GM12878 (cell line): ENCODE measurements at regions not wholly inside any gene's neighbourhood (a gene's known extent, or its start where the extent isn't known, plus 50 kb on each side); places are given as distances from the start of the nearest gene placed in this dataset.

ENCODE experiments used
- ATAC-seq: fragments of 200-7000 bp; cut with Tn5 transposase; 3 replicates; pipeline ENCODE4 v1.9.1; 2020; ENCODE audit warnings: mild to moderate bottlenecking, moderate library complexity
- BruUV-seq: library from RNA; stranded (reverse); fragments of 400-500 nt; replicated peaks from 2 replicates; lab custom pipeline; 2021; lab: Mats Ljungman, UMichigan
- CTCF ChIA-PET: fragments of 300-600 bp; sonication (Branson Sonifier 250); formaldehyde crosslinking; extraction: SDS; loops from one replicate; lab custom pipeline; 2021; ENCODE audit warnings: inconsistent platforms; lab: Yijun Ruan, JAX
- POLR2A ChIA-PET: fragments of 350-600 bp; formaldehyde crosslinking; extraction: SDS; loops from one replicate; lab custom pipeline; 2021; ENCODE audit warnings: inconsistent platforms; lab: Charles Lee
- RAD21 ChIA-PET: fragments of 300-600 bp; sonication (Branson Sonifier 250); formaldehyde crosslinking; loops from one replicate; lab custom pipeline; 2023; ENCODE audit warnings: antibody characterized with exemption; ENCODE audit not compliant: unreplicated experiment; lab: Charles Lee
- SMC1A ChIA-PET: fragments of 300-600 bp; sonication (Branson Sonifier 250); formaldehyde crosslinking; loops from one replicate; lab custom pipeline; 2023; ENCODE audit not compliant: unreplicated experiment, uncharacterized antibody; lab: Charles Lee
- DNase-seq: peaks from one replicate; pipeline ENCODE4 v3.0.0-alpha.2; 2011; ENCODE audit warnings: low read depth, low spot score
- FAIRE-seq: peaks from 3 replicates; lab custom pipeline; 2011; peaks lifted over from hg19 to GRCh38; lab: Jason Lieb, UNC
- H2AFZ ChIP-seq: 2 replicates; pipeline ENCODE4 v1.6.0; 2011; ENCODE audit warnings: low read depth, low read length, control low read depth; ENCODE audit not compliant: control insufficient read depth
- H3K27ac ChIP-seq: 2 replicates; pipeline ENCODE4 v1.5.1; 2011; ENCODE audit warnings: control low read depth; ENCODE audit not compliant: control insufficient read depth, insufficient read depth
- H3K27me3 ChIP-seq, 2 experiments: replicated peaks in 1 of 2; 2 replicates each; pipeline versions ENCODE4 v1.6.0 to v1.6.1; 2011; ENCODE audit warnings: low read length in 1 of 2; ENCODE audit not compliant: control insufficient read depth in 2 of 2, insufficient read depth in 2 of 2
- H3K36me3 ChIP-seq, 2 experiments: 2 replicates each; pipeline ENCODE4 v1.5.1; 2011; ENCODE audit warnings: low read length in 1 of 2; ENCODE audit not compliant: control insufficient read depth in 2 of 2, insufficient read depth in 2 of 2
- H3K4me1 ChIP-seq: 2 replicates; pipeline ENCODE4 v1.6.1; 2011; ENCODE audit warnings: mild to moderate bottlenecking, low read length, moderate library complexity, mixed read lengths; ENCODE audit not compliant: control insufficient read depth, insufficient read depth
- H3K4me2 ChIP-seq: 2 replicates; pipeline ENCODE4 v1.6.0; 2011; ENCODE audit warnings: control low read depth; ENCODE audit not compliant: control insufficient read depth, insufficient read depth
- H3K4me3 ChIP-seq: fragments of 200-600 bp; sonication (generic); 2 replicates; pipeline ENCODE4 v1.5.1; 2016
- H3K79me2 ChIP-seq: 2 replicates; pipeline ENCODE4 v1.6.0; 2011; ENCODE audit warnings: low read length; ENCODE audit not compliant: control insufficient read depth, insufficient read depth
- H3K9ac ChIP-seq: 2 replicates; pipeline ENCODE4 v1.8.0; 2011; ENCODE audit warnings: low read length, control low read depth, mixed read lengths; ENCODE audit not compliant: control insufficient read depth, insufficient read depth
- H3K9me3 ChIP-seq: replicated peaks from 3 replicates; pipeline ENCODE4 v1.5.1; 2011; ENCODE audit warnings: mild to moderate bottlenecking, low read length; ENCODE audit not compliant: control insufficient read depth, insufficient read depth
- H4K20me1 ChIP-seq: 2 replicates; pipeline ENCODE4 v1.6.0; 2011; ENCODE audit not compliant: control insufficient read depth, insufficient read depth
- ASH2L ChIP-seq: fragments of 300-600, 200-600 bp; sonication (generic); IDR thresholded peaks from 2 replicates; pipeline ENCODE4 v1.6.1; 2017; ENCODE audit warnings: low read depth, mild to moderate bottlenecking, borderline replicate concordance
- BCL11A ChIP-seq: IDR thresholded peaks from 2 replicates; pipeline ENCODE4 v1.6.1; 2011; ENCODE audit warnings: low read depth, low read length
- CBX3 ChIP-seq: fragments of 200-600 bp; sonication (generic); IDR thresholded peaks from 2 replicates; pipeline ENCODE4 v1.6.1; 2016; ENCODE audit warnings: low read depth, borderline replicate concordance
- HDAC6 ChIP-seq: fragments of 200-600 bp; sonication (generic); IDR thresholded peaks from one replicate; pipeline ENCODE4 v1.8.0; 2017; ENCODE audit warnings: antibody characterized with exemption; ENCODE audit not compliant: unreplicated experiment
- HSF1 ChIP-seq: fragments of 150-350 bp; IDR thresholded peaks from 2 replicates; pipeline ENCODE4 v1.6.1; 2014; ENCODE audit warnings: mild to moderate bottlenecking, low read depth, low read length
- IRF3 ChIP-seq: fragments of 450-650 bp; IDR thresholded peaks from 2 replicates; pipeline ENCODE4 v1.6.1; 2014; ENCODE audit warnings: mild to moderate bottlenecking
- NRF1 ChIP-seq: conservative IDR thresholded peaks from 2 replicates; pipeline ENCODE4 v1.6.1; 2011; ENCODE audit warnings: mild to moderate bottlenecking, low read depth, low read length, improper control_type of control experiment
- RB1 ChIP-seq: fragments of 450-650 bp; formaldehyde crosslinking; IDR thresholded peaks from 2 replicates; pipeline ENCODE4 v1.6.1; 2017; ENCODE audit warnings: mild to moderate bottlenecking, borderline replicate concordance
- SMAD5 ChIP-seq: IDR thresholded peaks from 2 replicates; pipeline ENCODE4 v1.6.1; 2016; ENCODE audit warnings: antibody characterized with exemption, low read depth
- TCF12 ChIP-seq: IDR thresholded peaks from 2 replicates; pipeline ENCODE4 v1.6.1; 2011; ENCODE audit warnings: low read depth, mild to moderate bottlenecking, low read length
- ZNF687 ChIP-seq: fragments of 450-650 bp; IDR thresholded peaks from 2 replicates; pipeline ENCODE4 v1.6.1; 2017; ENCODE audit warnings: mild to moderate bottlenecking, moderate library complexity
- in situ Hi-C: fragments of 300-500 bp; cut with MboI; formaldehyde crosslinking; loops from 9 replicates; pipeline ENCODE4 v1.14.3; 2018; ENCODE audit warnings: mixed read lengths
- intact Hi-C: fragments of 100-400 bp; cut with micrococcal nuclease; formaldehyde crosslinking; loops from one replicate; pipeline ENCODE4 v1.14.2; 2022; ENCODE audit not compliant: unreplicated experiment
- TF ChIP-seq, protein P1 (sequence below): fragments of 450-650 bp; IDR thresholded peaks from 2 replicates; pipeline ENCODE4 v1.6.1; 2016; ENCODE audit warnings: mild to moderate bottlenecking
- TF ChIP-seq, protein P2 (sequence below): fragments of 450-650 bp; conservative IDR thresholded peaks from 2 replicates; pipeline ENCODE4 v1.6.1; 2017; ENCODE audit warnings: mild to moderate bottlenecking, moderate library complexity
- TF ChIP-seq, protein P3 (sequence below): IDR thresholded peaks from 2 replicates; pipeline ENCODE4 v1.6.1; 2011; ENCODE audit warnings: mild to moderate bottlenecking, low read depth, low read length, moderate library complexity; ENCODE audit not compliant: insufficient replicate concordance

- no peaks in the 10 kb centered on the region for H4K20me1 ChIP-seq
- ChIA-PET CTCF (interaction anchor here (0.6 kb wide), 1 partner anchor 14 kb away, joined by 3 read pairs; no protein-coding TSS in a partner anchor), RAD21 (no interaction called here), POLR2A (no interaction called here), SMC1A (no interaction called here)
- H3K4me1 ChIP-seq: no peaks in the 10 kb centered on the region
- DNase-seq (no peak), FAIRE-seq (no peak), ATAC-seq (no peak)
- H3K9ac ChIP-seq: no peak overlapping the region
- H3K79me2 ChIP-seq: no peaks in the 10 kb centered on the region
- no peak overlapping the region for H2AFZ ChIP-seq
- no peak overlapping the region for H3K27ac ChIP-seq
- in situ Hi-C loops: no loop called here
- BruUV-seq: no TSS peak
- no peaks in the 10 kb centered on the region for H3K36me3 ChIP-seq
- no peaks in the 10 kb centered on the region for H3K9me3 ChIP-seq
- intact Hi-C loops: no loop called here
- H3K27me3 ChIP-seq: no peaks in the 10 kb centered on the region
- no peak overlapping the region for H3K4me2 ChIP-seq
- H3K4me3 ChIP-seq: no peak overlapping the region
- TF ChIP-seq HDAC6: no peak
- no peak for TF ChIP-seq TCF12
- TF ChIP-seq, protein P1, sequence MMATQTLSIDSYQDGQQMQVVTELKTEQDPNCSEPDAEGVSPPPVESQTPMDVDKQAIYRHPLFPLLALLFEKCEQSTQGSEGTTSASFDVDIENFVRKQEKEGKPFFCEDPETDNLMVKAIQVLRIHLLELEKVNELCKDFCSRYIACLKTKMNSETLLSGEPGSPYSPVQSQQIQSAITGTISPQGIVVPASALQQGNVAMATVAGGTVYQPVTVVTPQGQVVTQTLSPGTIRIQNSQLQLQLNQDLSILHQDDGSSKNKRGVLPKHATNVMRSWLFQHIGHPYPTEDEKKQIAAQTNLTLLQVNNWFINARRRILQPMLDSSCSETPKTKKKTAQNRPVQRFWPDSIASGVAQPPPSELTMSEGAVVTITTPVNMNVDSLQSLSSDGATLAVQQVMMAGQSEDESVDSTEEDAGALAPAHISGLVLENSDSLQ: no peak
- TF ChIP-seq SMAD5: no peak
- TF ChIP-seq RB1: no peak
- no peak for TF ChIP-seq HSF1
- TF ChIP-seq, protein P2, sequence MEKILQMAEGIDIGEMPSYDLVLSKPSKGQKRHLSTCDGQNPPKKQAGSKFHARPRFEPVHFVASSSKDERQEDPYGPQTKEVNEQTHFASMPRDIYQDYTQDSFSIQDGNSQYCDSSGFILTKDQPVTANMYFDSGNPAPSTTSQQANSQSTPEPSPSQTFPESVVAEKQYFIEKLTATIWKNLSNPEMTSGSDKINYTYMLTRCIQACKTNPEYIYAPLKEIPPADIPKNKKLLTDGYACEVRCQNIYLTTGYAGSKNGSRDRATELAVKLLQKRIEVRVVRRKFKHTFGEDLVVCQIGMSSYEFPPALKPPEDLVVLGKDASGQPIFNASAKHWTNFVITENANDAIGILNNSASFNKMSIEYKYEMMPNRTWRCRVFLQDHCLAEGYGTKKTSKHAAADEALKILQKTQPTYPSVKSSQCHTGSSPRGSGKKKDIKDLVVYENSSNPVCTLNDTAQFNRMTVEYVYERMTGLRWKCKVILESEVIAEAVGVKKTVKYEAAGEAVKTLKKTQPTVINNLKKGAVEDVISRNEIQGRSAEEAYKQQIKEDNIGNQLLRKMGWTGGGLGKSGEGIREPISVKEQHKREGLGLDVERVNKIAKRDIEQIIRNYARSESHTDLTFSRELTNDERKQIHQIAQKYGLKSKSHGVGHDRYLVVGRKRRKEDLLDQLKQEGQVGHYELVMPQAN: no peak
- TF ChIP-seq ZNF687: no peak
- no peak for TF ChIP-seq NRF1
- TF ChIP-seq, protein P3, sequence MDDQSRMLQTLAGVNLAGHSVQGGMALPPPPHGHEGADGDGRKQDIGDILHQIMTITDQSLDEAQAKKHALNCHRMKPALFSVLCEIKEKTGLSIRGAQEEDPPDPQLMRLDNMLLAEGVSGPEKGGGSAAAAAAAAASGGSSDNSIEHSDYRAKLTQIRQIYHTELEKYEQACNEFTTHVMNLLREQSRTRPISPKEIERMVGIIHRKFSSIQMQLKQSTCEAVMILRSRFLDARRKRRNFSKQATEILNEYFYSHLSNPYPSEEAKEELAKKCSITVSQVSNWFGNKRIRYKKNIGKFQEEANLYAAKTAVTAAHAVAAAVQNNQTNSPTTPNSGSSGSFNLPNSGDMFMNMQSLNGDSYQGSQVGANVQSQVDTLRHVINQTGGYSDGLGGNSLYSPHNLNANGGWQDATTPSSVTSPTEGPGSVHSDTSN: no peak
- TF ChIP-seq IRF3: no peak
- TF ChIP-seq ASH2L: no peak
- TF ChIP-seq CBX3: no peak
- no peak for TF ChIP-seq BCL11A
These were observed 107.4 kb downstream of the NR1D2 start for GRCh38 chr3:24052446-24052845.
